Lower lobe of right lung (tissue), 2 donors: ENCODE measurements at regions not wholly inside any gene's neighbourhood (a gene's known extent, or its start where the extent isn't known, plus 50 kb on each side); places are given as distances from the start of the nearest gene placed in this dataset.

Source experiments
- ATAC-seq, 2 donors: fragments of 200-7000 bp; cut with Tn5 transposase; one replicate each; pipeline ENCODE4 v1.9.1; 2020 to 2022; ENCODE audit warnings: mild to moderate bottlenecking in 2 of 2, moderate library complexity in 2 of 2
- DNase-seq: peaks from one replicate; pipeline ENCODE4 v3.0.0-alpha.2; 2020
- H3K27ac ChIP-seq: fragments of 200-600 bp; one replicate; pipeline ENCODE4 v1.8.0; 2022
- H3K27me3 ChIP-seq: fragments of 200-600 bp; one replicate; pipeline ENCODE4 v1.8.0; 2022; ENCODE audit warnings: low read depth
- H3K36me3 ChIP-seq: fragments of 200-600 bp; one replicate; pipeline ENCODE4 v1.8.0; 2022; ENCODE audit warnings: mild to moderate bottlenecking
- H3K4me1 ChIP-seq: fragments of 200-600 bp; one replicate; pipeline ENCODE4 v1.8.0; 2022
- H3K4me3 ChIP-seq: fragments of 200-600 bp; one replicate; pipeline ENCODE4 v1.8.0; 2022; ENCODE audit warnings: mild to moderate bottlenecking
- H3K9me3 ChIP-seq: fragments of 200-600 bp; one replicate; pipeline ENCODE4 v1.8.0; 2022
- intact Hi-C: fragments of 100-400 bp; cut with DNase I; formaldehyde crosslinking; loops from one replicate; pipeline ENCODE4 v1.11.0; 2022
- TF ChIP-seq, protein P1 (sequence below): fragments of 200-600 bp; IDR thresholded peaks from one replicate; pipeline ENCODE4 v1.8.0; 2022; ENCODE audit warnings: antibody characterized with exemption, mild to moderate bottlenecking
- donor health status: DM: no; HTN: yes; CAD: no; lungs with severe emphysema.

DNA sequence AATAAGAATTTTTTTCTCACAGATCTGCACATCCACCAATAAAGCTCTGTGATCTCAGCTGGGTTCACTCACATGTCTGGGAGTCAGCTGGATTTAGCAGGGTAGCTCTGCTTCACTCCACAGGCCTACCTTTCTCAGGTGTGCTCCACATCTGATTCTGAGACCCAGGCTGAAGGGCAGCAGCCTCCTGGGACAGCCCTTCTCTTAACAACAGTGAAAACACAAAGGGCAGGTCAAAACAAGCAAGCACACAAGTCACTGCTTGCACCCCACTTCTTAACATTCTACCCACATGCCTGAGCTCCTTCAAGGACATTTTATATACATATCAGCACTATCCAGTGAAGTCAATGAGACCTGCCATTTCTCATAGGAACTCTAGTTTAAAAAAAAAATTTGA, 96.0 kb upstream of the MAP3K4 start:
- intact Hi-C loops = no loop called here

DNA sequence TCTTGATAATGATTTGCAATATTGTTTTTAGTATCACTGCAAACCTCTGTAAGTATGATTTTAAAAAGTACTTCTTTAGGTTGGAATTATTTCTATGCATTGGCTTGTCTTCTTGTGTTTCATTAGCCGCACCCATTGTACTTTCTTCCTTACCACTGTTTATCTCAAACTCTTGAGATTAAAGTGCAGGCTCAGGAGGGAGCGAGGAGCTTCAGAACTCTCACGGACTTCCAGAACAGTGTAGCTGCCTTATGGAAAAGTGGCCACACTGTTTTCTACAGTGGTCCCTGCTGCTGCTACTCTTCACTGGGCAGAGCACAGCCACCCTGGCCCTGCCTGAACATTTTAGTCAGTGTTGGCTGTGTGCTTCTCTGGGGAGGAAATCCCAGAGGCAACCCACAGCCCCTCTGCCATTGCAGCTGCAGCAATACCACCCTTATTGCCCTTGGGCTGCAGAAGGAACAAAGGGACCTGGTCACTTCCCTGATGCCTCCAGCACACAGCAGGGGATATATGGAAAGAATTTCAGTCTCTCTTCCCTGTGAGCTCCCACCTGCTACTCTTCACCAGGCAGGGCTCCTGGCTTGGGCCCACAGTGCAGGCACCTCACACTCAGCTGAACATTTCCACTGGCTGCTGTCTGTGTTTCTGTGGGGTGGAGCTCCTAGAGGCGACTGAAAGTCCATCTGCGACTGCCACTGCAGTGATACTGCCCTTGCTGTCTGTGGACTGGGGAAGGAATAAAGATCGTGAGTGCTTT, 91.7 kb upstream of the MAP3K4 start:
- no peak overlapping the region for H3K4me3 ChIP-seq
- ATAC-seq (no peak), DNase-seq (no peak)
- no peaks in the 10 kb centered on the region for H3K36me3 ChIP-seq
- H3K4me1 ChIP-seq = no peaks in the 10 kb centered on the region
- no peaks in the 10 kb centered on the region for H3K27me3 ChIP-seq
- TF ChIP-seq, protein P1, sequence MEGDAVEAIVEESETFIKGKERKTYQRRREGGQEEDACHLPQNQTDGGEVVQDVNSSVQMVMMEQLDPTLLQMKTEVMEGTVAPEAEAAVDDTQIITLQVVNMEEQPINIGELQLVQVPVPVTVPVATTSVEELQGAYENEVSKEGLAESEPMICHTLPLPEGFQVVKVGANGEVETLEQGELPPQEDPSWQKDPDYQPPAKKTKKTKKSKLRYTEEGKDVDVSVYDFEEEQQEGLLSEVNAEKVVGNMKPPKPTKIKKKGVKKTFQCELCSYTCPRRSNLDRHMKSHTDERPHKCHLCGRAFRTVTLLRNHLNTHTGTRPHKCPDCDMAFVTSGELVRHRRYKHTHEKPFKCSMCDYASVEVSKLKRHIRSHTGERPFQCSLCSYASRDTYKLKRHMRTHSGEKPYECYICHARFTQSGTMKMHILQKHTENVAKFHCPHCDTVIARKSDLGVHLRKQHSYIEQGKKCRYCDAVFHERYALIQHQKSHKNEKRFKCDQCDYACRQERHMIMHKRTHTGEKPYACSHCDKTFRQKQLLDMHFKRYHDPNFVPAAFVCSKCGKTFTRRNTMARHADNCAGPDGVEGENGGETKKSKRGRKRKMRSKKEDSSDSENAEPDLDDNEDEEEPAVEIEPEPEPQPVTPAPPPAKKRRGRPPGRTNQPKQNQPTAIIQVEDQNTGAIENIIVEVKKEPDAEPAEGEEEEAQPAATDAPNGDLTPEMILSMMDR = no peak
- no peak overlapping the region for H3K27ac ChIP-seq
- intact Hi-C loops = no loop called here
- no peaks in the 10 kb centered on the region for H3K9me3 ChIP-seq

More for the DNA sequence above, 96.0 kb upstream of the MAP3K4 start:
- H3K9me3 ChIP-seq = no peaks in the 10 kb centered on the region
- TF ChIP-seq, protein P1 = no peak
- no peak for ATAC-seq
- no peak overlapping the region for H3K27ac ChIP-seq
- H3K36me3 ChIP-seq = no peaks in the 10 kb centered on the region
- DNase-seq = no peak
- H3K4me1 ChIP-seq = no peaks in the 10 kb centered on the region
- H3K4me3 ChIP-seq = no peak overlapping the region
- no peaks in the 10 kb centered on the region for H3K27me3 ChIP-seq

DNA sequence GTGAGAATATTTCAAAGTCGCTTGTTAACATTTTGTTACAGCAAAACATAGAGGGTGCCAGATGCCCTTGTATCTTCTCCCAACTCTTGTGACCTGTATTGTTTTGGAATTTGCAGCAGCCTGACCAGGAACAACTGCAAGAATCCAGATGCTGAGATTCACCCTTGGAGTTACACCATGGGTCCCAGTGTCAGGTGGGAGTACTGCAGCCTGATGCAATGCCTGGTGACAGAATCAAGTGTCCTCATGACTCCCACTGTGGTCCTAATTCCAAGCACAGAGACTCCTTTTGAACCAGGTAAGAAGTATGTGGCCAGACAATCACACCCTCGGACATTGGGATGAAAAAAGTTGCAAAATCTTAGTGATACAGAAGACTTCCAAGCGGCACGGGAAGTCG, 79.6 kb upstream of the MAP3K4 start:
- Histone ChIP-seq H3K27me3 (no peaks in the 10 kb centered on the region), H3K4me3 (no peak overlapping the region), H3K4me1 (no peaks in the 10 kb centered on the region), H3K9me3 (peaks cover 4% of the 10 kb centered on the region), H3K36me3 (no peaks in the 10 kb centered on the region), H3K27ac (no peak overlapping the region)
- TF ChIP-seq, protein P1 = no peak
- DNase-seq = no peak
- intact Hi-C loops = no loop called here
- ATAC-seq = no peak

DNA sequence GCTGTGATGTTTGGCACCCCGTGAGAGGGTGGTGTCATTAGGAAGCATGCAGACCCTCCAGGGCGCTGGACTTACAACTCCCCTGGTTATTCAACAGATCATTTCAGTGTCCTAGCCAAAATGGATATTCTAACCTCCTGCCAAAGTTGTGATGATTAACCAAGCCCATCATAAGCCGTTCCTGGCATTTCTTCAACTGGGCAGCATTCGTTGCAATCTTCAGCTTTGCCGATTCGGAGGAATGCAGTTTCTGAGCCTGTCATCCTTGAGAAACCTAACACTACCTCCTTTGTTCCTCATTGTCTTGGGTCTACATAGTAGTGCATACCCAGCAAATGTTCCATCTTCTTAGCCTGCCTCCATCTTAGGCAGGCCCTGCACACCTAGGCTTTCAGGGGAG, 79.2 kb upstream of the MAP3K4 start:
- TF ChIP-seq, protein P1 = no peak
- intact Hi-C loops = no loop called here
- ATAC-seq (no peak), DNase-seq (no peak)
- no peaks in the 10 kb centered on the region for H3K36me3 ChIP-seq
- H3K4me3 ChIP-seq = no peak overlapping the region
- peaks cover 4% of the 10 kb centered on the region for H3K9me3 ChIP-seq
- H3K4me1 ChIP-seq = no peaks in the 10 kb centered on the region
- H3K27ac ChIP-seq = no peak overlapping the region
- H3K27me3 ChIP-seq = no peaks in the 10 kb centered on the region

DNA sequence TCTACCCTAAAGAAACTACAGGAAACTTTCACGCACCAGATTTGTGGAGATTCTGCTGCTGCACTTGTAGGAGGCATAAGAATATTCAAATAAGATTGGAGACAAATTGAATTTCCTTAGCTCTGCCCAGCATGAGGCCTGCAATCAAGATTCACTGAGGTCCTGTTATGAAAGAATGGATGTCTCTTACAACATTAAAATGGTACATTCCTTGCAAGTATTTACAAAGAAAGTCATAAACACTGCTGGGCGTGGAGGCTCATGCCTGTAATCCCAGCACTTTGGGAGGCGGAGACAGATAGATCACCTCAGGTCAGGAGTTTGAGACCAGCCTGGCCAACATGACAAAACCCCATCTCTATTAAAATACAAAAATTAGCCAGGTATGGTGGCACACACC, 74.0 kb upstream of the MAP3K4 start:
- TF ChIP-seq, protein P1 = no peak
- DNase-seq (no peak), ATAC-seq (no peak)
- no peak overlapping the region for H3K27ac ChIP-seq
- H3K4me3 ChIP-seq = no peak overlapping the region
- peaks cover 4% of the 10 kb centered on the region for H3K9me3 ChIP-seq
- intact Hi-C loops = no loop called here
- H3K4me1 ChIP-seq = no peaks in the 10 kb centered on the region
- H3K36me3 ChIP-seq = no peaks in the 10 kb centered on the region
- H3K27me3 ChIP-seq = peaks cover 4% of the 10 kb centered on the region
